Smooth muscle cell (in vitro differentiated cells): ENCODE measurements at regions not wholly inside any gene's neighbourhood (a gene's known extent, or its start where the extent isn't known, plus 50 kb on each side); places are given as distances from the start of the nearest gene placed in this dataset.

ENCODE experiments used
- DNase-seq: peaks from one replicate; lab custom pipeline; 2025; ENCODE audit not compliant: unreplicated experiment; lab: John Stamatoyannopoulos, UW
- H2AFZ ChIP-seq: fragments of 200-600 bp; sonication (generic); 2 replicates; pipeline ENCODE4 v1.6.0; 2016; ENCODE audit warnings: antibody characterized with exemption, low read depth, mild to moderate bottlenecking
- H3F3A ChIP-seq: fragments of 200-600 bp; sonication (generic); 2 replicates; pipeline ENCODE4 v1.6.0; 2017; ENCODE audit warnings: antibody characterized with exemption, low read depth
- H3K27ac ChIP-seq: fragments of 200-600 bp; sonication (generic); 2 replicates; pipeline ENCODE4 v1.5.1; 2016; ENCODE audit warnings: low read depth, mild to moderate bottlenecking
- H3K27me3 ChIP-seq: fragments of 200-600 bp; sonication (generic); 2 replicates; pipeline ENCODE4 v1.6.1; 2016; ENCODE audit warnings: low read depth, mild to moderate bottlenecking
- H3K36me3 ChIP-seq: fragments of 200-600 bp; sonication (generic); 2 replicates; pipeline ENCODE4 v1.5.1; 2016; ENCODE audit warnings: low read depth
- H3K4me1 ChIP-seq: fragments of 200-600 bp; sonication (generic); 2 replicates; pipeline ENCODE4 v1.5.1; 2016; ENCODE audit warnings: low read depth
- H3K4me2 ChIP-seq: fragments of 200-600 bp; sonication (generic); 2 replicates; pipeline ENCODE4 v1.6.0; 2016; ENCODE audit warnings: mild to moderate bottlenecking
- H3K4me3 ChIP-seq: fragments of 200-600 bp; sonication (generic); 2 replicates; pipeline ENCODE4 v1.5.1; 2016; ENCODE audit warnings: mild to moderate bottlenecking
- H3K79me2 ChIP-seq: fragments of 200-600 bp; sonication (generic); 2 replicates; pipeline ENCODE4 v1.6.0; 2016; ENCODE audit warnings: low read depth, mild to moderate bottlenecking
- H3K9ac ChIP-seq: fragments of 200-600 bp; sonication (generic); 2 replicates; pipeline ENCODE4 v1.6.0; 2016; ENCODE audit warnings: low read depth
- H3K9me3 ChIP-seq: fragments of 200-600 bp; sonication (generic); replicated peaks from 2 replicates; pipeline ENCODE4 v1.5.1; 2016; ENCODE audit warnings: low read depth
- H4K20me1 ChIP-seq: fragments of 200-600 bp; sonication (generic); 2 replicates; pipeline ENCODE4 v1.6.0; 2016; ENCODE audit warnings: low read depth
- WGBS: methylation state at CpG from one replicate; pipeline ENCODE4 v1.1.7; 2016; ENCODE audit warnings: low lambda C conversion rate; 5-methylcytosine and 5-hydroxymethylcytosine counted together
- TF ChIP-seq, protein P1 (sequence below): fragments of 200-600 bp; sonication (generic); IDR thresholded peaks from 2 replicates; pipeline ENCODE4 v1.5.1; 2017; ENCODE audit warnings: borderline replicate concordance, mild to moderate bottlenecking, antibody characterized with exemption; ENCODE audit not compliant: insufficient read depth, poor library complexity, severe bottlenecking

DNA sequence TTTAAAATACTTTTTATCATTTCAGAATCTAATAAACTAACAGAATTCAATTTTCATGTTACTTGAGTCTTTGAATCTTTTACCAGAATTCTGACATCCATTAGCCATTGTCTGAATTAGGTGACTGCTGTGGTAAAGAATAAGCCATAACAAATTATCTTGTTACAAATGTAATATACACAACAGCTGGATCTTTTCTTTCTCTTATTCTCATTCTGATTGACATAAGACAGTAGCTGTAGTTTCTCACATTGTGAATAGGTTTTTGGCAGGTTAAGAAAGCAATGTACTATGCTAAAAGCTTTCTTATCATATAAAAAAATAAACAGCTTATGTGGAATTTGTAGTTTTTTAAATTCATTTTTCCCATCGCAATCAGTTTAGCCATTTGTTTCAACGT lies 734.0 kb upstream of the PCDH9 start:
- Histone ChIP-seq H3K9ac (no peak overlapping the region), H3K4me3 (no peak overlapping the region), H3K79me2 (no peaks in the 10 kb centered on the region), H3K36me3 (no peaks in the 10 kb centered on the region), H2AFZ (no peak overlapping the region), H3K27ac (no peak overlapping the region), H3K4me1 (no peaks in the 10 kb centered on the region), H3K4me2 (no peak overlapping the region), H3F3A (no peaks in the 10 kb centered on the region), H3K27me3 (no peaks in the 10 kb centered on the region), H3K9me3 (no peaks in the 10 kb centered on the region), H4K20me1 (no peaks in the 10 kb centered on the region)
- WGBS: 98% methylated on average over 2 of the region's 2 CpGs
- no peak for DNase-seq
- TF ChIP-seq, protein P1, sequence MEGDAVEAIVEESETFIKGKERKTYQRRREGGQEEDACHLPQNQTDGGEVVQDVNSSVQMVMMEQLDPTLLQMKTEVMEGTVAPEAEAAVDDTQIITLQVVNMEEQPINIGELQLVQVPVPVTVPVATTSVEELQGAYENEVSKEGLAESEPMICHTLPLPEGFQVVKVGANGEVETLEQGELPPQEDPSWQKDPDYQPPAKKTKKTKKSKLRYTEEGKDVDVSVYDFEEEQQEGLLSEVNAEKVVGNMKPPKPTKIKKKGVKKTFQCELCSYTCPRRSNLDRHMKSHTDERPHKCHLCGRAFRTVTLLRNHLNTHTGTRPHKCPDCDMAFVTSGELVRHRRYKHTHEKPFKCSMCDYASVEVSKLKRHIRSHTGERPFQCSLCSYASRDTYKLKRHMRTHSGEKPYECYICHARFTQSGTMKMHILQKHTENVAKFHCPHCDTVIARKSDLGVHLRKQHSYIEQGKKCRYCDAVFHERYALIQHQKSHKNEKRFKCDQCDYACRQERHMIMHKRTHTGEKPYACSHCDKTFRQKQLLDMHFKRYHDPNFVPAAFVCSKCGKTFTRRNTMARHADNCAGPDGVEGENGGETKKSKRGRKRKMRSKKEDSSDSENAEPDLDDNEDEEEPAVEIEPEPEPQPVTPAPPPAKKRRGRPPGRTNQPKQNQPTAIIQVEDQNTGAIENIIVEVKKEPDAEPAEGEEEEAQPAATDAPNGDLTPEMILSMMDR: no peak

DNA sequence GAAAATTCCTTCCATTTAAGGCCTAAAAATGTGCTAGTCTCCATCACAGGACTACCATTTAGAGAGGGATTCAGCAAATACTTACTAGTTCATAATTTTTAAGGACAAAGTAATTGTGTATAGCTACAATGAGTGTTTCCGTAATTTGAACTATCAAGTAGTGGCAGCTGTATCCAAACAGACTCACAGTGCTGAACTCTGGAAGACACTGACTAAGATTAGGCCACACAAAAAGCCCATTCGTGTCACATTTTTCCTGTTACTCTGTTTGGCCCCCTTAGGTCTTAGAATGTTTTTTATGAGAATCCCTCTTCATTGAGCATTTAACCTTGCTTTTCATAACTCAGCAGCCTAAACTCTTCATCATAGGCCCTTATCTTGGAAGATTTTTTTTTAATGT lies 731.2 kb upstream of the PCDH9 start:
- H3K4me2 ChIP-seq: no peak overlapping the region
- 77% methylated on average over 2 of the region's 2 CpGs for WGBS
- no peaks in the 10 kb centered on the region for H3K36me3 ChIP-seq

GRCh38 chr13:67951431-67951830 lies 721.3 kb upstream of the PCDH9 start:
- H3K4me1 ChIP-seq: no peaks in the 10 kb centered on the region
- H3K79me2 ChIP-seq: no peaks in the 10 kb centered on the region
- no peak overlapping the region for H3K4me2 ChIP-seq
- no peaks in the 10 kb centered on the region for H3F3A ChIP-seq
- H2AFZ ChIP-seq: no peak overlapping the region
- no peak overlapping the region for H3K9ac ChIP-seq
- H4K20me1 ChIP-seq: no peaks in the 10 kb centered on the region
- H3K9me3 ChIP-seq: no peaks in the 10 kb centered on the region
- H3K4me3 ChIP-seq: no peak overlapping the region
- 86% methylated on average over 2 of the region's 2 CpGs for WGBS
- H3K27me3 ChIP-seq: no peaks in the 10 kb centered on the region
- TF ChIP-seq, protein P1: no peak
- H3K27ac ChIP-seq: no peak overlapping the region
- no peaks in the 10 kb centered on the region for H3K36me3 ChIP-seq
- no peak for DNase-seq

More for the DNA sequence above, 731.2 kb upstream of the PCDH9 start:
- H3K27ac ChIP-seq: no peak overlapping the region
- H4K20me1 ChIP-seq: no peaks in the 10 kb centered on the region
- no peaks in the 10 kb centered on the region for H3K4me1 ChIP-seq
- no peaks in the 10 kb centered on the region for H3K27me3 ChIP-seq
- H3K79me2 ChIP-seq: no peaks in the 10 kb centered on the region
- no peak overlapping the region for H2AFZ ChIP-seq
- H3F3A ChIP-seq: no peaks in the 10 kb centered on the region
- no peaks in the 10 kb centered on the region for H3K9me3 ChIP-seq
- DNase-seq: no peak
- H3K4me3 ChIP-seq: no peak overlapping the region
- TF ChIP-seq, protein P1: no peak
- H3K9ac ChIP-seq: no peak overlapping the region

- no peaks in the 10 kb centered on the region for H3F3A ChIP-seq
- no peak overlapping the region for H3K9ac ChIP-seq
- WGBS: 88% methylated on average over 3 of the region's 3 CpGs
- no peaks in the 10 kb centered on the region for H3K27me3 ChIP-seq
- no peak overlapping the region for H3K27ac ChIP-seq
- TF ChIP-seq, protein P1: no peak
- H3K4me1 ChIP-seq: no peaks in the 10 kb centered on the region
- H3K9me3 ChIP-seq: no peaks in the 10 kb centered on the region
- no peaks in the 10 kb centered on the region for H3K36me3 ChIP-seq
- H3K79me2 ChIP-seq: no peaks in the 10 kb centered on the region
- no peak for DNase-seq
- H3K4me3 ChIP-seq: no peak overlapping the region
- H4K20me1 ChIP-seq: no peaks in the 10 kb centered on the region
- no peak overlapping the region for H2AFZ ChIP-seq
- H3K4me2 ChIP-seq: no peak overlapping the region
Measured at GRCh38 chr13:67950603-67951002, 720.5 kb upstream of the PCDH9 start.
